GM06990 (cell line): ENCODE measurements at regions not wholly inside any gene's neighbourhood (a gene's known extent, or its start where the extent isn't known, plus 50 kb on each side); places are given as distances from the start of the nearest gene placed in this dataset.

Experiments
- DNase-seq: peaks from one replicate; pipeline ENCODE4 v3.0.0-alpha.2; 2011; ENCODE audit not compliant: insufficient read length; ENCODE audit errors: extremely low read depth
- H3K27me3 ChIP-seq: replicated peaks from 2 replicates; pipeline ENCODE4 v1.6.0; 2011; ENCODE audit warnings: low read length; ENCODE audit not compliant: control insufficient read depth, insufficient read depth
- H3K36me3 ChIP-seq: 2 replicates; pipeline ENCODE4 v1.5.1; 2011; ENCODE audit warnings: low read length; ENCODE audit not compliant: control insufficient read depth, insufficient read depth
- H3K4me3 ChIP-seq: replicated peaks from 2 replicates; pipeline ENCODE4 v1.5.1; 2011; ENCODE audit warnings: low read depth, mild to moderate bottlenecking, control low read depth, low read length
- CTCF ChIP-seq: IDR thresholded peaks from 2 replicates; pipeline ENCODE4 v1.5.1; 2011; ENCODE audit warnings: low read length, control low read depth, mild to moderate bottlenecking, inconsistent platforms; ENCODE audit not compliant: insufficient read depth, poor library complexity, severe bottlenecking

- Histone ChIP-seq H3K4me3 (no peak overlapping the region), H3K27me3 (no peaks in the 10 kb centered on the region; the same call in none of the 2 replicates), H3K36me3 (no peaks in the 10 kb centered on the region)
- no peak for DNase-seq
- no peak for TF ChIP-seq CTCF
Observed at GRCh38 chr15:70267879-70268278, 170.2 kb upstream of the TLE3 start.

- no peak for DNase-seq
Observed at GRCh38 chr15:70267306-70267705, 169.6 kb upstream of the TLE3 start.

DNA sequence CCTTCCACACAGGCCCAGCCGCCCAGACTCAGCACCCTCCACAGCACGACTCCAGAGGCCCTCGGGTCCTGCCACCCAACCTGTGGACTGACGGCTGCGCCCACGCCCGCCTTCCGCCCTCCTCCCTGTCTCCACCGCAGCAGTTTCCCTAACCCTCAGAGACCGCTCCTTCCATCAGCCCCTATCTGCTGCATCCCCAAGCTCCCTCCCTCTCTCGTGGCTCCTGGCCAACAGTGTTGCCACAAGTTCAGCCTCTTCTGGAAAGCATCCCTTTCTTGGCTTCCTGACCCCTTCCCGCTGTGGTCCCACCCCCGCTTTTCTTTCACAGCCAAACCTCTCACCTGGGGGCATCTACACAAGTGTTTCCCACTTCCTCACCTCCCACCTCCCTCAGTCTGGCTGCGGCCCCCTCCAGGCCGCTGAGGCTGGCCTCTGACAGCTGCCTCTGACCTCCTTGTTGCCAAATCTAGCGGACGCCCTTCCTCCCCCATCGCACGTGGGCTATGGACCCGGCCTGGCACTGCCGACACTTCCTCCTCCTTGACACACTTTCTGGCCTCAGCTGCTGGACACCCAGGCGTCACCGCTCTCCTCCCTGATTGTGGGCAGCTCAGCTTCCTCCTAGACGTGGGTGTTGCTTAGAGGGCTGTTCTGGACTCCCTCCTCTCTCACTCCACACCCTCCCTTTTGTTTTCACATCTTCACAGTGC lies 168.8 kb upstream of the TLE3 start:
- no peak overlapping the region for H3K4me3 ChIP-seq
- no peak for TF ChIP-seq CTCF
- no peaks in the 10 kb centered on the region; the same call in none of the 2 replicates for H3K27me3 ChIP-seq
- no peak for DNase-seq
- no peaks in the 10 kb centered on the region for H3K36me3 ChIP-seq

More at GRCh38 chr15:70267306-70267705, 169.6 kb upstream of the TLE3 start:
- H3K36me3 ChIP-seq, result no peaks in the 10 kb centered on the region
- H3K4me3 ChIP-seq, result no peak overlapping the region
- no peaks in the 10 kb centered on the region; the same call in none of the 2 replicates for H3K27me3 ChIP-seq
- TF ChIP-seq CTCF, result no peak

DNA sequence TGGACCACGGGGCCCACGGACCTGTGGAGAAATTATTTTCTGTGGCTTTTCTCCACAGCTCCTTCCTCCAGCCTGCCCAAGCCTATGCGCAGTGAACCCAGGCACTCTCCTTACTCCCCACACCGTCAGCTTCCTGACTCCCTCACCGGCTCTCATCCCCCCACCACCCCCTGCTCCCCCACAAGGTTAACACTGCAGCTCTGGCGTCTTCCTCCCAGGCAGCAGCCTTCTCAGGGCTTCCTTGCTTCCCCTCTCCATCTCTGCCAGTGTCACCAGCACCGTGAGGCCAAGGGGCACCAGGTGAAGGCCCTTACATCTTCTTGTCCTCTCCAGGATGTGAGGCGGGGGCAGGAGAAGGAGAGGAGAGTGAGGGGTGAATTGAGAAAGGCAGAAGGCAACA lies 168.3 kb upstream of the TLE3 start:
- Histone ChIP-seq H3K27me3 (no peaks in the 10 kb centered on the region; the same call in none of the 2 replicates), H3K4me3 (no peak overlapping the region), H3K36me3 (no peaks in the 10 kb centered on the region)
- TF ChIP-seq CTCF, result no peak
- no peak for DNase-seq

GRCh38 chr15:70265466-70265978 lies 167.8 kb upstream of the TLE3 start:
- H3K36me3 ChIP-seq, result no peaks in the 10 kb centered on the region
- peak; percentile 17 for TF ChIP-seq CTCF
- H3K27me3 ChIP-seq, result no peaks in the 10 kb centered on the region; the same call in none of the 2 replicates
- no peak for DNase-seq
- no peak overlapping the region for H3K4me3 ChIP-seq
